Nephron (organoid): ENCODE measurements at regions not wholly inside any gene's neighbourhood (a gene's known extent, or its start where the extent isn't known, plus 50 kb on each side); places are given as distances from the start of the nearest gene placed in this dataset.

Experiments
- H3K27ac Mint-ChIP-seq, 3 experiments: 2 replicates each; pipeline ENCODE4 v1.8.0; 2020; ENCODE audit warnings: mixed read lengths in 3 of 3, mild to moderate bottlenecking in 2 of 3, moderate library complexity in 1 of 3
- H3K27me3 Mint-ChIP-seq: 2 replicates; pipeline ENCODE4 v1.8.0; 2021; ENCODE audit warnings: low read depth, mild to moderate bottlenecking, moderate library complexity, mixed read lengths
- H3K36me3 Mint-ChIP-seq: 2 replicates; pipeline ENCODE4 v1.8.0; 2020; ENCODE audit warnings: low read depth, mixed read lengths
- H3K4me1 Mint-ChIP-seq: 2 replicates; pipeline ENCODE4 v1.8.0; 2020; ENCODE audit warnings: mixed read lengths
- H3K4me3 Mint-ChIP-seq, 3 experiments: 2 replicates each; pipeline ENCODE4 v1.8.0; 2020; ENCODE audit warnings: mild to moderate bottlenecking in 3 of 3, mixed read lengths in 3 of 3, moderate library complexity in 2 of 3
- H3K9me3 Mint-ChIP-seq: 2 replicates; pipeline ENCODE4 v1.8.0; 2020; ENCODE audit warnings: mixed read lengths
- TF ChIP-seq, protein P1 (sequence below), 3 experiments: fragments of 200-600 bp; sonication (generic); IDR thresholded peaks; one replicate each; pipeline ENCODE4 v1.5.0; 2021; ENCODE audit warnings: antibody characterized with exemption in 3 of 3; ENCODE audit not compliant: unreplicated experiment in 3 of 3

DNA sequence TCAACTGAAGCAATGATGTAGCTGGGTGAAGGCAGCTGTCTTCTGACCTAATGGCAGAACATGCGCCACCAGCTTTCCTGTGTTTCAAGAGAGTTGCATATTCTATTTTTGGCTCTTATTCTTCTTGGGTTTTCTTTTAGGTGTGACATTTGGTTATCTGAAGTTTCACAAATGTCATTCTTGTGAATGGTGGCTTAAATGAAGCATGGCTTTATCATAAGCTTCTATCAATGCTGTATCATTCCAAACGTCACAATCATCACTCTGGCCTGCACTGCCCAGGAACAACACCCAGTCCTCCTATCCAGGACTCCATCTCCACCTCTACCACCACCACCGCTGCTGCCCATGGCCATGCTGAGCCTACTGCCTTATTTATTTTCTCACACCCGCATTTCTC lies 69.7 kb upstream of the WWC2 start:
- Mint-ChIP-seq H3K4me3 (no peak overlapping the region), H3K4me1 (no peaks in the 10 kb centered on the region), H3K36me3 (no peaks in the 10 kb centered on the region), H3K9me3 (no peaks in the 10 kb centered on the region), H3K27me3 (peaks cover 5% of the 10 kb centered on the region), H3K27ac (no peak overlapping the region)
- TF ChIP-seq, protein P1, sequence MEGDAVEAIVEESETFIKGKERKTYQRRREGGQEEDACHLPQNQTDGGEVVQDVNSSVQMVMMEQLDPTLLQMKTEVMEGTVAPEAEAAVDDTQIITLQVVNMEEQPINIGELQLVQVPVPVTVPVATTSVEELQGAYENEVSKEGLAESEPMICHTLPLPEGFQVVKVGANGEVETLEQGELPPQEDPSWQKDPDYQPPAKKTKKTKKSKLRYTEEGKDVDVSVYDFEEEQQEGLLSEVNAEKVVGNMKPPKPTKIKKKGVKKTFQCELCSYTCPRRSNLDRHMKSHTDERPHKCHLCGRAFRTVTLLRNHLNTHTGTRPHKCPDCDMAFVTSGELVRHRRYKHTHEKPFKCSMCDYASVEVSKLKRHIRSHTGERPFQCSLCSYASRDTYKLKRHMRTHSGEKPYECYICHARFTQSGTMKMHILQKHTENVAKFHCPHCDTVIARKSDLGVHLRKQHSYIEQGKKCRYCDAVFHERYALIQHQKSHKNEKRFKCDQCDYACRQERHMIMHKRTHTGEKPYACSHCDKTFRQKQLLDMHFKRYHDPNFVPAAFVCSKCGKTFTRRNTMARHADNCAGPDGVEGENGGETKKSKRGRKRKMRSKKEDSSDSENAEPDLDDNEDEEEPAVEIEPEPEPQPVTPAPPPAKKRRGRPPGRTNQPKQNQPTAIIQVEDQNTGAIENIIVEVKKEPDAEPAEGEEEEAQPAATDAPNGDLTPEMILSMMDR (IDR thresholded peaks at IDR 0.05; ENCODE audit: unreplicated experiment in 3 of 3), result no peak

DNA sequence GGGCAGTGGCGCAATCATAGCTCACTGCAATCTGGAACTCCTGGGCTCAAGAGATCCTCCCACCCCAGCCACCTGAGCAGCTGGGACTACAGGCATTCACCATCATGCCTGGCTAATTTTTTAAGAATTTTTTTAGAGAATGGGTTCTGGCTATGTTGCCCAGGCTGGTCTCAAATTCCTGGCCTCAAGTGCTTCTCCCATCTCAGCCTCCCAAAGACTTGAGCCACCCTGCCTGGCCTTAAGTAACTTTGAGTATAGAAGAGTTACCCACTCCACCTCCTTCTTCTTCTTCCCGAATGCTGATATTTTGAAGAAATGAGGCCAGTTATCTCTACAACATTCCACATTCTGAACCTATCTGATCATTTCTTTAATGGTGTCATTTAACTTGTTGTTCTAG lies 72.4 kb upstream of the WWC2 start:
- no peaks in the 10 kb centered on the region for H3K4me1 Mint-ChIP-seq
- H3K36me3 Mint-ChIP-seq, result no peaks in the 10 kb centered on the region
- H3K9me3 Mint-ChIP-seq, result no peaks in the 10 kb centered on the region
- H3K4me3 Mint-ChIP-seq, result no peak overlapping the region
- H3K27me3 Mint-ChIP-seq, result peaks cover 5% of the 10 kb centered on the region
- TF ChIP-seq, protein P1 (IDR thresholded peaks at IDR 0.05; ENCODE audit: unreplicated experiment in 3 of 3), result no peak
- no peak overlapping the region for H3K27ac Mint-ChIP-seq

DNA sequence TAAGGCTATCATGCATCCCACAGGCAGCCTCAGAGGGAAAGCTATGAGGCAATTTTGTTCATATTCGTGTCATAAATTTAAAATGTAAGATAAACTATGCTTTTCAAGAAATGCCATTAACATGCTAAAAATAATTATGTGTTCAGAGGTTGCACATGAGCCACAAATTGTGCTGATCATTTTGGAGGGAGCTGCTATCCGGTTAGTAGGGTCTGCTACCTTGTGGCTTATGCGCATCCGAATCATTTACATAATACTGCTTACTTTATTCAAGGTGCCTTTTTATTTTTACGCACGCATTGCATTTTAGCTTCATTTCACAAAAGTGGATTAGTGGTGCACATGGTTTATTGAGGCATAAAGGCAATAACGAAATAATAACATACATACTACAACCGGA lies 76.4 kb upstream of the WWC2 start:
- Mint-ChIP-seq H3K27me3 (peaks cover 4% of the 10 kb centered on the region), H3K36me3 (no peaks in the 10 kb centered on the region), H3K9me3 (no peaks in the 10 kb centered on the region), H3K4me1 (no peaks in the 10 kb centered on the region), H3K27ac (no peak overlapping the region), H3K4me3 (no peak overlapping the region)
- TF ChIP-seq, protein P1 (IDR thresholded peaks at IDR 0.05; ENCODE audit: unreplicated experiment in 3 of 3), result no peak

DNA sequence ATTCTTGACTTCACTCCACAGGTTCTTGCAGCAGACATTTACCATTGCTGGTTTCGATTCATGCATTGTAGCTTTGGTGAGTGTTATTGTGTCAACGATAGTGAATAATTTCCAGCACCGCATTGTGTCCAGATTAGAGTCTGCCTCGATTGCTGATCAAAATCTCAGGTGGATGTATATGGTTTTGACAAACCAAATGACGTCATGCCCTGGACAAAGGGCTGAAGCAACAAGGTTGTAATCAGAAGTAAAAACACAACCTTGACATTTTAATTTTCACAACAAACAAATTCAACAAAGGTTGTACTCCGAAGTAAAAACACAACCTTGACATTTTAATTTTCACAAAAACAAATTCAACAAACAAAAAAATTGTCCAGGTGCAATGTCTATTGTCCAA lies 81.1 kb upstream of the WWC2 start:
- no peaks in the 10 kb centered on the region for H3K9me3 Mint-ChIP-seq
- TF ChIP-seq, protein P1 (IDR thresholded peaks at IDR 0.05; ENCODE audit: unreplicated experiment in 3 of 3), result no peak
- H3K27ac Mint-ChIP-seq, result no peak overlapping the region
- H3K36me3 Mint-ChIP-seq, result no peaks in the 10 kb centered on the region
- H3K27me3 Mint-ChIP-seq, result peaks cover 12% of the 10 kb centered on the region
- H3K4me3 Mint-ChIP-seq, result no peak overlapping the region
- H3K4me1 Mint-ChIP-seq, result no peaks in the 10 kb centered on the region

DNA sequence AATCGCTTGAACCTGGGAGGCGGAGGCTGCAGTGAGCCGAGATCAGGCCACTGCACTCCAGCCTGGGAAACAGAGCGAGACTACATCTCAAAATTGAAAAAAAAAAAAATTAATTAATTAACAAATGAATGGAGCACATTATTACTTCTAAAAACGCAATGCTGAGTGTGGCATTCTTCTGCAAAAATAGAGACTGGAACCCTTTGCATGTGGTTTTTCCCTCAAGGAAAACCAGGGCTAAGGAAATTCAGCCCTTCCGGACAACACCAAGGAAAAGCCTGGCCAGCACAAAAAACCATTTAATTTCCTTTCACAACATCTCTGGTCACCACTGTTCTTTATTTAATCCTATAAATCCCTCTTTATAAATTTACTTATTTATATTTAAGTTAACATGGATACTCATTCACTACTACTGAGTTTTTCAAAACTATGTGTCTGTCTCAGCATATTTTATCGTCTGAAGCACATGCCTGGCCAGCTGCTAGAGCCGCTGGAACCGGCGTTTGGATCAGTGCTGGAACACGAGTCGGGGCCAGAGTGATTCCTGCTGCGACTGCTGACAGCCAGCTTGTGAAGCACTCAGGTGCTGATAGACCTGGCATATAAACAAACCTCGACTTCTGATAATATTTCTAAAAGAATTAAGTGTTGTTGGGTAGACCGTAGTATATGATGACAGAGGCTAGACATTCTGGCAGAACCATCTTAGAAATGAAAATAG lies 84.5 kb upstream of the WWC2 start:
- Mint-ChIP-seq H3K4me1 (no peaks in the 10 kb centered on the region), H3K4me3 (no peak overlapping the region), H3K9me3 (no peaks in the 10 kb centered on the region), H3K36me3 (no peaks in the 10 kb centered on the region), H3K27ac (no peak overlapping the region), H3K27me3 (peaks cover 36% of the 10 kb centered on the region)
- TF ChIP-seq, protein P1 (IDR thresholded peaks at IDR 0.05; ENCODE audit: unreplicated experiment in 3 of 3), result no peak

DNA sequence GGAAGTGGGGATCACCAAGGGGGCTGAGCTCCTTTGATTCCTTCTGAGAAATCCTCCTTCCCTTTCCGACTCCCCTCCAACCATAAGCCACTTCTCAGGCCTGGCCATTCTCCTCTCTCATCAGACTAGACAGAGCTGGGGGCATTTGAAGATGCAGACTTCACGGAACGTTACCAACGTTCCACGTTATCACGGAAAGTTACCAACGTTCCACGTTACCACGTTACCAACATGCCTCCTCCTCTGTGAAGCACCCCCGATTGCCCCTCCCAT lies 85.4 kb upstream of the WWC2 start:
- Mint-ChIP-seq H3K9me3 (no peaks in the 10 kb centered on the region), H3K4me3 (peak overlapping the region in 2 of 3 experiments; percentile 32 to 41), H3K4me1 (no peaks in the 10 kb centered on the region), H3K36me3 (no peaks in the 10 kb centered on the region), H3K27me3 (peaks cover 43% of the 10 kb centered on the region), H3K27ac (no peak overlapping the region)
- TF ChIP-seq, protein P1 (IDR thresholded peaks at IDR 0.05; ENCODE audit: unreplicated experiment in 3 of 3), result no peak
